OCI-LY1 (cell line): ENCODE measurements at regions not wholly inside any gene's neighbourhood (a gene's known extent, or its start where the extent isn't known, plus 50 kb on each side); places are given as distances from the start of the nearest gene placed in this dataset.

Source experiments
- H2AFZ ChIP-seq: fragments of 200-600 bp; sonication (generic), shearing (Covaris generic); 2 replicates; pipeline ENCODE4 v1.6.0; 2014; ENCODE audit warnings: antibody characterized with exemption, mild to moderate bottlenecking, low read length
- H3F3A ChIP-seq: fragments of 200-600 bp; sonication (generic), shearing (Covaris generic); 2 replicates; pipeline ENCODE4 v1.6.0; 2014; ENCODE audit warnings: mild to moderate bottlenecking, antibody characterized with exemption, low read length, moderate library complexity; ENCODE audit not compliant: insufficient read depth
- H3K27ac ChIP-seq: fragments of 200-600 bp; sonication (generic); 2 replicates; pipeline ENCODE4 v1.5.1; 2014; ENCODE audit warnings: low read length, mixed run types, mild to moderate bottlenecking, low read depth; ENCODE audit not compliant: poor library complexity, severe bottlenecking
- H3K27me3 ChIP-seq: fragments of 200-600 bp; sonication (generic); 2 replicates; pipeline ENCODE4 v1.6.0; 2014; ENCODE audit warnings: antibody characterized with exemption, mild to moderate bottlenecking, low read length, moderate library complexity; ENCODE audit not compliant: insufficient read depth
- H3K36me3 ChIP-seq: fragments of 200-600 bp; sonication (generic); 2 replicates; pipeline ENCODE4 v1.6.1; 2014; ENCODE audit warnings: mild to moderate bottlenecking, antibody characterized with exemption, low read length, moderate library complexity, mixed read lengths; ENCODE audit not compliant: insufficient read depth
- H3K4me1 ChIP-seq: fragments of 200-600 bp; sonication (generic); 2 replicates; pipeline ENCODE4 v1.5.1; 2014; ENCODE audit warnings: mild to moderate bottlenecking, low read length, moderate library complexity; ENCODE audit not compliant: insufficient read depth, severe bottlenecking
- H3K4me2 ChIP-seq: fragments of 200-600 bp; sonication (generic), shearing (Covaris generic); 2 replicates; pipeline ENCODE4 v1.6.1; 2014; ENCODE audit warnings: low read length
- H3K4me3 ChIP-seq: fragments of 200-600 bp; sonication (generic); 2 replicates; pipeline ENCODE4 v1.5.1; 2014; ENCODE audit warnings: low read length, low read depth, mild to moderate bottlenecking, mixed read lengths; ENCODE audit not compliant: poor library complexity, severe bottlenecking
- H3K79me2 ChIP-seq: fragments of 200-600 bp; shearing (Covaris generic); 2 replicates; pipeline ENCODE4 v1.6.1; 2016; ENCODE audit warnings: mixed run types, low read length, mixed read lengths; ENCODE audit not compliant: insufficient read depth
- H3K9ac ChIP-seq: fragments of 200-600 bp; sonication (generic), shearing (Covaris generic); 2 replicates; pipeline ENCODE4 v1.6.1; 2014; ENCODE audit warnings: mild to moderate bottlenecking, low read length, mixed read lengths
- H3K9me2 ChIP-seq: fragments of 200-600 bp; sonication (generic), shearing (Covaris generic); 2 replicates; pipeline ENCODE4 v1.6.1; 2014; ENCODE audit warnings: low read depth, mild to moderate bottlenecking, low read length, mixed read lengths
- H3K9me3 ChIP-seq: fragments of 200-600 bp; shearing (Covaris generic); 2 replicates; pipeline ENCODE4 v1.6.1; 2014; ENCODE audit warnings: low read length, mixed read lengths
- H4K20me1 ChIP-seq: fragments of 200-600 bp; sonication (generic), shearing (Covaris generic); 2 replicates; pipeline ENCODE4 v1.6.0; 2016; ENCODE audit warnings: mild to moderate bottlenecking, low read length; ENCODE audit not compliant: insufficient read depth
- CTCF ChIP-seq: fragments of 200-600 bp; sonication (generic), shearing (Covaris generic); IDR thresholded peaks from 2 replicates; pipeline ENCODE4 v1.5.1; 2017; ENCODE audit warnings: mild to moderate bottlenecking, antibody characterized with exemption, low read length, moderate library complexity, mixed read lengths
- EZH2 ChIP-seq: fragments of 200-600 bp; sonication (generic), shearing (Covaris generic); IDR thresholded peaks from 2 replicates; pipeline ENCODE4 v1.8.0; 2017; ENCODE audit warnings: borderline replicate concordance, mixed run types, mild to moderate bottlenecking, antibody characterized with exemption, low read length, moderate library complexity, mixed read lengths

GRCh38 chr5:125476901-125477585, 730.6 kb upstream of the ZNF608 start:
- Histone ChIP-seq H3K9ac (no peak overlapping the region), H3K79me2 (no peaks in the 10 kb centered on the region), H3K9me2 (no peaks in the 10 kb centered on the region), H3K4me3 (no peak overlapping the region), H4K20me1 (no peaks in the 10 kb centered on the region), H2AFZ (no peak overlapping the region), H3K4me2 (no peak overlapping the region), H3K27me3 (no peaks in the 10 kb centered on the region), H3K4me1 (no peaks in the 10 kb centered on the region), H3K36me3 (no peaks in the 10 kb centered on the region), H3K9me3 (no peaks in the 10 kb centered on the region), H3F3A (no peaks in the 10 kb centered on the region), H3K27ac (no peak overlapping the region)
- TF ChIP-seq CTCF (no peak), EZH2 (no peak)

GRCh38 chr5:125477586-125477975, 731.1 kb upstream of the ZNF608 start:
- H3K4me3 ChIP-seq = no peak overlapping the region
- H4K20me1 ChIP-seq = no peaks in the 10 kb centered on the region
- no peak overlapping the region for H3K4me2 ChIP-seq
- no peaks in the 10 kb centered on the region for H3K27me3 ChIP-seq
- no peaks in the 10 kb centered on the region for H3K9me2 ChIP-seq
- no peak for TF ChIP-seq EZH2
- TF ChIP-seq CTCF = no peak
- H3K79me2 ChIP-seq = no peaks in the 10 kb centered on the region
- no peak overlapping the region for H3K9ac ChIP-seq
- no peaks in the 10 kb centered on the region for H3K4me1 ChIP-seq
- no peak overlapping the region for H2AFZ ChIP-seq
- no peaks in the 10 kb centered on the region for H3K9me3 ChIP-seq
- no peaks in the 10 kb centered on the region for H3F3A ChIP-seq
- H3K27ac ChIP-seq = no peak overlapping the region
- no peaks in the 10 kb centered on the region for H3K36me3 ChIP-seq

- Histone ChIP-seq H3K36me3 (no peaks in the 10 kb centered on the region), H3K4me3 (no peak overlapping the region), H3K4me1 (no peaks in the 10 kb centered on the region), H2AFZ (no peak overlapping the region), H3K9me3 (no peaks in the 10 kb centered on the region), H3K9ac (no peak overlapping the region), H3K27ac (no peak overlapping the region), H4K20me1 (no peaks in the 10 kb centered on the region), H3K27me3 (no peaks in the 10 kb centered on the region), H3K9me2 (no peaks in the 10 kb centered on the region), H3K4me2 (no peak overlapping the region), H3K79me2 (no peaks in the 10 kb centered on the region), H3F3A (no peaks in the 10 kb centered on the region)
- TF ChIP-seq EZH2 (no peak), CTCF (no peak)
Measured at GRCh38 chr5:125478599-125478998, 732.2 kb upstream of the ZNF608 start.
